HG02610 (cell line): ENCODE measurements at regions not wholly inside any gene's neighbourhood (a gene's known extent, or its start where the extent isn't known, plus 50 kb on each side); places are given as distances from the start of the nearest gene placed in this dataset.

ENCODE experiments used
- ATAC-seq: cut with Tn5 transposase; IDR thresholded peaks from one replicate; pipeline ENCODE4 v1.9.1; 2021; ENCODE audit warnings: mild to moderate bottlenecking, moderate library complexity; ENCODE audit not compliant: unreplicated experiment

DNA sequence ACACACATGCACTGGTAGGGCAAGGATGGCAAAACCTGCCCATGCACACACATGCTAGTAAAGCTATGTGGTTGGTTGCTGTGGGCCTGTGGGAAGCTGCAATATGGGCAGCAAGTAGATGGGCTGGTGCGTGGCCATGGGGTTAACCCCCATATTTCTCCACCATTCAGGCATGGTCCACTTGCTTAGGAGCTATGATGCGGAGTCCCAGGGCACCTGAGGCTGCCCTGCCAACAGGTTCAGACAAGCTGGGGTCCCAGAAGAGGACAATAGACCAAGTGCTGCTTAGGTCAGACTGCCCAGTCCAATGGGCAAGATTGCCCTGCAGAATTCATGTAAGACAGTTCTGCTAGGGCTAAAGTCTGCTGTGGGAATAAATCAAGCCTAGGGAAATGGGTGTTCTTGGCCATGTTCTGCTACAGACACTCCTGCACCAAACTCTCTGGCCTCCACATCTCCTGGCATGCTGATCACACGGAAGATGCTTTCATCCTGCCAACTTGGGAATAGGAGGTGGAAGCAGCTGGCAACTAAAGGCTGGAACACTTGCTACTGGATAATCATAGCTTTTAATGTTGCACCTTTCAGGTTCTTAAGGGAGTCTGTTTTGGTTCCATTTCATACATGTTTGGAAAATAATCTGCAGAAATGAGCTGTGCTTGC is 646.3 kb upstream of the SLITRK1 start:
- no peak for ATAC-seq

DNA sequence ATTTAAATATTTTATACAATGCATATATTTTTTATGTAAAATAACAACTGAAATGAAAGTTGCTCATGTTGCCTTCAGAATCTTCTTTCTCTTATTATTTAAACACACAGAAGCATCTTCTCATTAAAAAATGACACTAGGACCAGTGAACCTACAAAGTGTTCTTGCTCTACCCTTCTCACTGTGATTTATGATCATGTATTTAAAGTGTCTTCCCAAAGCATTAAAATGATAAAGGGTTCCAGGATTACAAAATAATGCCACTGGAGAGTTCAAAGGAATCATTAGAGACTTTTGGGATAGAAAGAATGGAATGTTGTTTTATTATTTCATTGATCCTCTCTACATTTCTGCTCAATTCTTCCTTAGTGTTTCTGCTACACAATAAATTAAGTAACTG is 643.6 kb upstream of the SLITRK1 start:
- ATAC-seq: no peak

DNA sequence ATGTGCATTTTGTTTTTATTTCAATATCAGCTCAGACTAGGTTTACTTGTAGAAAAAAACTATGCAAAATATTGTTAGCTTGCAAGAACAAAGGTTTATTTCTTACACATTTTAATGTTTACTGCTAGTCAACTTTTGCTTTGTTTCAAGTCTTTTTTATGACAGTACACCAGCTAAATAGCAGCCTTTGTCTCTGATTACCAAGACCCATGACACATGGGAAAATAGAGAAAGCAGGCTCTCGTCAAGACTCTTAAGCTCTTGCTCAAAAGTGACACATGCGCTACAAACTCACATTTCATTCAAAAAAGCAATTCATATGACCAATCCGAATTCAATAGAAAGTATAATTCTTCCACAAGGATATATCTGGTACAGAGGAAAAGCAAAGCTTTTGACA is 642.3 kb upstream of the SLITRK1 start:
- no peak for ATAC-seq

- ATAC-seq: no peak
Measured at GRCh38 chr13:84500016-84500415, 617.7 kb upstream of the SLITRK1 start.

DNA sequence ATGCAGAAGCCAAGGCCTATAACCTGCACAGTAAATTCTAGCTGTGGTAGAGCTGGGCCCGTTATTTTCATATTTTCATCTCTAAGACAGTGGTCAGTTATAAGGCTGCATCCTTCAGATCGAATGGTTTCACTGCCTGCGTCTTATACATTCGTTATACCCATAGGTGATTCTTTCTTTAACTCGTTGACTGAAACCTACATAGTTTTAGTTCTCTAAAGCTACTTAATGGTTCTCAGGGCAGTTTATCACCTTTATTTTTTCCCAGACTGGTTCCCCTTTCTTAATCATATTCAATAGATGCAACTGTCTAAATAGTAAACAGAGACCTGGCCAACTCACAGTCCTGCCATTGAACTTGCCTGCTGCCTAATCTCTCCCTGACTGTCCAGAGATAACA is 615.3 kb upstream of the SLITRK1 start:
- no peak for ATAC-seq

- no peak for ATAC-seq
Measured at GRCh38 chr13:84491952-84492351, 609.7 kb upstream of the SLITRK1 start.

- ATAC-seq: no peak
Measured at GRCh38 chr13:84487752-84488151, 605.5 kb upstream of the SLITRK1 start.

- ATAC-seq: no peak
Measured at GRCh38 chr13:84481958-84482357, 599.7 kb upstream of the SLITRK1 start.

DNA sequence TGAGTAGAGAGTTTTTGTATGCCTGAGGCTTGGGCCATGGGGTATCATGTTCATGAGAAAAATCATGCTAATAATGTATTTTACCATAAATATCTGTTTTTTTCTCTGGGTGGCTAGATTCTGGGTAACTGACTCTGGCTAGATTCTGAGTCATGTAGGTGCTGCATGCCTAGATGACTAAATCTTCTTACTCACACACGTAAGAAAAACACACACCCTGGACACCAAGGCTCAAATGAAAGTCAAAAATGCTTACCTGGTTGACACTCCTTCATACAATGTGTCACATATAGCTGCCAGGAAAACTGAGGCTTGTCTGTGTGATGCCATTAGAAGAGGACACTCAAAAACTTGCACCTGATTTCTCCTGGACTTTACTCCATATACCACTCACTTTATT is 597.4 kb upstream of the SLITRK1 start:
- no peak for ATAC-seq

- ATAC-seq: no peak
Measured at GRCh38 chr13:84470528-84470927, 588.3 kb upstream of the SLITRK1 start.

DNA sequence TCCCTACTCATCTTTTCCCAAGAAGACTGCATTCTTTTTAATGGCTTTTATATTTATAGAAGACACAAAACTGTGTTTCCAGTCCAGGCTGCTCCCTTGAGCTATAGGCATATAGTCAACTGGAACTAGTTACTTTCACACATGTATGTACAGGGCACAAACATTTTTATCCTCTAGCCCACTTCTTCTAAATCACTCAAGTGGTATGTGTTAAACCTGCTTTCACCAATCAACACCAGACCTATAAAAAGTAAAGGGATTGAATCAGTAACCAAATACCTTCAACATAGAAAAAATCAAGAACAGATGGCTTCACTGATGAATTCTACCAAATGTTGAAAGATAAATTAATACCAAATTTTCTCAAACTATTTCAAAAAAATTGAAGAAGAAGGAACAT is 584.2 kb upstream of the SLITRK1 start:
- ATAC-seq: no peak

- no peak for ATAC-seq
Measured at GRCh38 chr13:84460989-84461388, 578.7 kb upstream of the SLITRK1 start.

- no peak for ATAC-seq
Measured at GRCh38 chr13:84455143-84455905, 573.0 kb upstream of the SLITRK1 start.

GRCh38 chr13:84447640-84447978 is 565.3 kb upstream of the SLITRK1 start:
- no peak for ATAC-seq

- ATAC-seq: no peak
Measured at GRCh38 chr13:84446972-84447639, 564.8 kb upstream of the SLITRK1 start.

GRCh38 chr13:84445776-84446175 is 563.5 kb upstream of the SLITRK1 start:
- ATAC-seq: no peak

DNA sequence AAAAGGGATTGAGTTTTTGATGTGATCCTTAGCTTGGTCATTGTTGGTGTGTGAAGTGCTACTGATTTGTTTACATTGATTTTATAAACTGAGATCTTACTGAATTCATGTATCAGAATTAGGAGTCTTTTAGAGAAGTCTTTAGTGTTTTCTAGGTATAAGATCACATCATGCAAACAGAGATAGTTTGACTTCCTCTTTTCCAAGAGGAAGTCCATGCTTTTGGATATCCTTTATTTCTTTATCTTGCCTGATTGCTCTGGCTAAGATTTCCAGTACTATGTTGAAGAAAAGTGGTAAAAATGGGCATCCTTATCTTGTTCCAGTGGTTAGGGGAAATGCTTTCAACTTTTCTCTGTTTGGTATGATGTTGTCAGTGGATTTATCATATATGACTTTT is 561.2 kb upstream of the SLITRK1 start:
- no peak for ATAC-seq

DNA sequence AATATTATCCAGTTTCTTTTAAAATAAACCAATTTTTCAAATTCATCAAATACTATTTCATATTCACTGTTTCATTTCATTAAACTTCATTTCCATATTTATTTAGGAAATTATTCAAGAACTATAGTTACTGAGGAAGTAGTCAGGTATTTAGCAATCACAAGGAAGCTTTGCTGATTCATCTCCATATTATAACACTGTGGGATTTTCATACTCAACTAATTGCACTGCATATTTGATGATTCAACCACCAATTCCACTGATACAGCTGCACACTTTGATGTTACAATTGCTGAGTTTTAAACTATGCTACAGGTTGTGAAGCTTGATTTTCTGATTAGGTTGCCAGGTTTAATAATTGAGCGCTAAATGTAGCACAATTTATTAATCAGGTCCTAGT is 556.8 kb upstream of the SLITRK1 start:
- ATAC-seq: no peak

GRCh38 chr13:84433024-84433423 is 550.8 kb upstream of the SLITRK1 start:
- no peak for ATAC-seq

DNA sequence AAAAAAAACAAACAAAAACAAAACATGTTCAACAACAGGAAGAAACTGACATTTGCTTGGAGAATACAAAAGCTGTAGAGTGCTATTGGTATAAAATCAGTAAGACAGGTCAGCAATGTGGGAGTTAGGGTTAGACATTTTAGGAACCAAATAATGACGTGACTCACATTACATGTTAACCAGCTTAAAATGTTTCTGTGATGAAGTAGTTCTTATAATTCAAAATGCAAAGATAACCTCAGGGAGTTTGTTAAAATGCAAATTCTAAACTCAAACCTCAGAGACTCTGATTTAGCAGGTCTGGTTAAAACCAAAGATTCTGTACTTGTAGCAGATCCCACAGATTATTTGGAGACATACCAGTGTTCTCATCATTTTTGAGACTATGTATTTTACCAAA is 549.4 kb upstream of the SLITRK1 start:
- no peak for ATAC-seq

- ATAC-seq: no peak
Measured at GRCh38 chr13:84430446-84430845, 548.2 kb upstream of the SLITRK1 start.

- no peak for ATAC-seq
Measured at GRCh38 chr13:84430015-84430414, 547.7 kb upstream of the SLITRK1 start.
